ENCODE measurements at regions not wholly inside any gene's neighbourhood (a gene's known extent, or its start where the extent isn't known, plus 50 kb on each side); places are given as distances from the start of the nearest gene placed in this dataset.

GRCh38 chr1:9179463-9180110 lies 50.7 kb upstream of the GPR157 start:
- Mint-ChIP-seq H3K27me3 (peaks cover 15% of the 10 kb centered on the region), H3K27ac (peak overlapping the region; percentile 54), H3K4me1 (ENCODE audit: unreplicated experiment) (peaks cover 14% of the 10 kb centered on the region), H3K36me3 (peaks cover 17% of the 10 kb centered on the region), H3K9me3 (no peaks in the 10 kb centered on the region), H3K4me3 (peak overlapping the region; percentile 82)
- TF ChIP-seq CTCF (conservative IDR thresholded peaks at IDR 0.05), result no peak
- no peak for DNase-seq (ENCODE audit: extremely low spot score, unreplicated experiment)

- no peaks in the 10 kb centered on the region for H3K9me3 Mint-ChIP-seq
- peaks cover 14% of the 10 kb centered on the region for H3K4me1 Mint-ChIP-seq (ENCODE audit: unreplicated experiment)
- DNase-seq (ENCODE audit: extremely low spot score, unreplicated experiment), result no peak
- H3K4me3 Mint-ChIP-seq, result peak overlapping the region; percentile 82
- peak overlapping the region; percentile 54 for H3K27ac Mint-ChIP-seq
- no peak for TF ChIP-seq CTCF (conservative IDR thresholded peaks at IDR 0.05)
- peaks cover 10% of the 10 kb centered on the region for H3K36me3 Mint-ChIP-seq
- peaks cover 17% of the 10 kb centered on the region for H3K27me3 Mint-ChIP-seq
Measured at GRCh38 chr1:9180111-9180819, 51.4 kb upstream of the GPR157 start.

- peaks cover 10% of the 10 kb centered on the region for H3K4me1 Mint-ChIP-seq (ENCODE audit: unreplicated experiment)
- peak; percentile 94 for TF ChIP-seq CTCF (conservative IDR thresholded peaks at IDR 0.05)
- H3K27ac Mint-ChIP-seq, result peak overlapping the region; percentile 94
- H3K4me3 Mint-ChIP-seq, result peak overlapping the region; percentile 94
- peak; percentile 86 for DNase-seq (ENCODE audit: extremely low spot score, unreplicated experiment)
- H3K27me3 Mint-ChIP-seq, result peaks cover 18% of the 10 kb centered on the region
- H3K36me3 Mint-ChIP-seq, result peaks cover 5% of the 10 kb centered on the region
- H3K9me3 Mint-ChIP-seq, result no peaks in the 10 kb centered on the region
Measured at GRCh38 chr1:9181176-9181906, 52.4 kb upstream of the GPR157 start.

GRCh38 chr1:9181990-9182783 lies 52.4 kb upstream of the H6PD start:
- H3K9me3 Mint-ChIP-seq, result no peaks in the 10 kb centered on the region
- H3K36me3 Mint-ChIP-seq, result no peaks in the 10 kb centered on the region
- no peak for DNase-seq (ENCODE audit: extremely low spot score, unreplicated experiment)
- H3K27me3 Mint-ChIP-seq, result peaks cover 18% of the 10 kb centered on the region
- TF ChIP-seq CTCF (conservative IDR thresholded peaks at IDR 0.05), result peak; percentile 25
- peaks cover 5% of the 10 kb centered on the region for H3K4me1 Mint-ChIP-seq (ENCODE audit: unreplicated experiment)
- peak overlapping the region; percentile 94 for H3K27ac Mint-ChIP-seq
- H3K4me3 Mint-ChIP-seq, result peak overlapping the region; percentile 94

- Mint-ChIP-seq H3K4me3 (peak overlapping the region; percentile 87), H3K4me1 (ENCODE audit: unreplicated experiment) (peaks cover 5% of the 10 kb centered on the region), H3K27me3 (peaks cover 18% of the 10 kb centered on the region), H3K27ac (no peak overlapping the region), H3K9me3 (no peaks in the 10 kb centered on the region), H3K36me3 (no peaks in the 10 kb centered on the region)
- DNase-seq (ENCODE audit: extremely low spot score, unreplicated experiment), result no peak
- no peak for TF ChIP-seq CTCF (conservative IDR thresholded peaks at IDR 0.05)
Measured at GRCh38 chr1:9182784-9183257, 51.8 kb upstream of the H6PD start.
